CD14-positive monocyte (primary cell): ENCODE measurements at regions not wholly inside any gene's neighbourhood (a gene's known extent, or its start where the extent isn't known, plus 50 kb on each side); places are given as distances from the start of the nearest gene placed in this dataset.
"Not testable (repeated sequence)": the region's sequence is repeated elsewhere in the genome, so short reads cannot be mapped to it uniquely, and the experiment has no call there.

Experiments
- DNase-seq, 3 donors: peaks; one replicate each; pipeline ENCODE4 v3.0.0-alpha.2; 2011 to 2022
- H2AFZ ChIP-seq: 2 replicates; pipeline ENCODE4 v1.6.0; 2012; ENCODE audit warnings: mild to moderate bottlenecking, low read depth, low read length, inconsistent platforms; ENCODE audit not compliant: insufficient read depth, poor library complexity, severe bottlenecking
- H3K27ac ChIP-seq, 2 donors: 1 replicate in 1 of 2; 2 replicates in 1 of 2; pipeline ENCODE4 v1.5.1; 2012 to 2013; ENCODE audit warnings: low read length in 2 of 2, control low read depth in 1 of 2, inconsistent platforms in 1 of 2, low read depth in 1 of 2, mild to moderate bottlenecking in 1 of 2
- H3K27me3 ChIP-seq, 2 donors: one replicate each; pipeline versions ENCODE4 v1.6.0 to v1.6.1; 2011 to 2013; ENCODE audit warnings: low read length in 2 of 2; ENCODE audit not compliant: control insufficient read depth in 2 of 2, insufficient read depth in 2 of 2
- H3K36me3 ChIP-seq, 2 donors: replicated peaks in 1 of 2; 1 replicate in 1 of 2; 2 replicates in 1 of 2; pipeline versions ENCODE4 v1.5.1 to v1.6.1; 2012 to 2013; ENCODE audit warnings: low read length in 2 of 2, control low read depth in 1 of 2, inconsistent platforms in 1 of 2, mild to moderate bottlenecking in 1 of 2; ENCODE audit not compliant: insufficient read depth in 2 of 2, control insufficient read depth in 1 of 2
- H3K4me1 ChIP-seq, 2 donors: 1 replicate in 1 of 2; 2 replicates in 1 of 2; pipeline versions ENCODE4 v1.5.1 to v1.6.1; 2012 to 2013; ENCODE audit warnings: low read length in 2 of 2, control low read depth in 1 of 2, inconsistent platforms in 1 of 2, mild to moderate bottlenecking in 1 of 2, moderate library complexity in 1 of 2; ENCODE audit not compliant: insufficient read depth in 2 of 2, control insufficient read depth in 1 of 2
- H3K4me2 ChIP-seq: replicated peaks from 2 replicates; pipeline ENCODE3; 2012; ENCODE audit warnings: low read length, moderate library complexity, mild to moderate bottlenecking; ENCODE audit not compliant: poor library complexity, severe bottlenecking; ENCODE audit errors: extremely low read depth
- H3K4me3 ChIP-seq, 3 experiments: fragments of 200-600 bp in 1 of 3; sonication (generic) in 1 of 3; replicated peaks in 1 of 3; 1 replicate in 2 of 3; 2 replicates in 1 of 3; pipeline ENCODE4 v1.5.1; 2011 to 2013; ENCODE audit warnings: low read length in 3 of 3, mild to moderate bottlenecking in 3 of 3, control low read depth in 2 of 3, low read depth in 2 of 3, inconsistent platforms in 1 of 3, moderate library complexity in 1 of 3
- H3K79me2 ChIP-seq: 2 replicates; pipeline ENCODE4 v1.6.0; 2012; ENCODE audit warnings: mild to moderate bottlenecking, control low read depth, inconsistent platforms, low read length, moderate library complexity; ENCODE audit not compliant: insufficient read depth
- H3K9ac ChIP-seq: 2 replicates; pipeline ENCODE4 v1.6.0; 2017; ENCODE audit warnings: low read length, mild to moderate bottlenecking; ENCODE audit not compliant: insufficient read depth, poor library complexity, severe bottlenecking
- H3K9me3 ChIP-seq, 2 donors: replicated peaks in 1 of 2; 1 replicate in 1 of 2; 2 replicates in 1 of 2; pipeline versions ENCODE4 v1.5.1 to v1.6.1; 2012 to 2013; ENCODE audit warnings: low read length in 2 of 2, control low read depth in 1 of 2; ENCODE audit not compliant: control insufficient read depth in 1 of 2, insufficient read depth in 1 of 2
- H4K20me1 ChIP-seq: 2 replicates; pipeline ENCODE4 v1.6.0; 2012; ENCODE audit warnings: mild to moderate bottlenecking, low read length, control low read depth, moderate library complexity; ENCODE audit not compliant: insufficient read depth
- H3K27ac Mint-ChIP-seq, 7 donors: one replicate each; pipeline ENCODE4 v1.8.0; 2020; ENCODE audit warnings: mild to moderate bottlenecking in 7 of 7, mixed read lengths in 7 of 7, moderate library complexity in 6 of 7, inconsistent platforms in 2 of 7
- H3K27me3 Mint-ChIP-seq, 3 donors: one replicate each; pipeline ENCODE4 v1.8.0; 2021 to 2022; ENCODE audit warnings: low read depth in 3 of 3, mild to moderate bottlenecking in 3 of 3, mixed read lengths in 3 of 3, moderate library complexity in 3 of 3, inconsistent platforms in 1 of 3
- H3K36me3 Mint-ChIP-seq, 2 donors: one replicate each; pipeline ENCODE4 v1.8.0; 2020; ENCODE audit warnings: mixed read lengths in 2 of 2, inconsistent platforms in 1 of 2, mild to moderate bottlenecking in 1 of 2
- H3K4me1 Mint-ChIP-seq: one replicate; pipeline ENCODE4 v1.8.0; 2020; ENCODE audit warnings: mild to moderate bottlenecking, mixed read lengths
- H3K4me3 Mint-ChIP-seq, 2 donors: one replicate each; pipeline ENCODE4 v1.8.0; 2020; ENCODE audit warnings: mild to moderate bottlenecking in 2 of 2, mixed read lengths in 2 of 2, moderate library complexity in 1 of 2
- H3K9me3 Mint-ChIP-seq, 7 donors: one replicate each; pipeline ENCODE4 v1.8.0; 2020 to 2022; ENCODE audit warnings: mixed read lengths in 7 of 7, mild to moderate bottlenecking in 6 of 7, moderate library complexity in 6 of 7, inconsistent platforms in 2 of 7
- CTCF ChIP-seq: fragments of 200-600 bp; IDR thresholded peaks from one replicate; pipeline ENCODE4 v1.8.0; 2022; ENCODE audit warnings: antibody characterized with exemption, mild to moderate bottlenecking
- WGBS: methylation state at CpG from one replicate; pipeline ENCODE4 v1.1.5; 2013; ENCODE audit warnings: missing lambda C conversion rate; ENCODE audit not compliant: insufficient coverage; 5-methylcytosine and 5-hydroxymethylcytosine counted together
- intact Hi-C, 2 donors: fragments of 100-400 bp; cut with micrococcal nuclease; formaldehyde crosslinking; loops; one replicate each; pipeline versions ENCODE4 v1.15.0 to v1.15.1; 2023

GRCh38 chr17:21500064-21500463 lies 123.9 kb downstream of the KCNJ12 start:
- Mint-ChIP-seq H3K27ac (no peak overlapping the region), H3K27me3 (peaks cover 0 to 5% (median 3%) of the 10 kb centered on the region in 3 donors), H3K9me3 (no peaks in the 10 kb centered on the region), H3K36me3 (no peaks in the 10 kb centered on the region), H3K4me3 (no peak overlapping the region), H3K4me1 (no peaks in the 10 kb centered on the region)
- no peaks in the 10 kb centered on the region for H3K27me3 ChIP-seq
- no peak overlapping the region for H3K4me2 ChIP-seq
- no peaks in the 10 kb centered on the region for H3K4me1 ChIP-seq
- no peak for TF ChIP-seq CTCF
- intact Hi-C loops = no loop called here
- H3K36me3 ChIP-seq = no peaks in the 10 kb centered on the region
- no peak overlapping the region for H3K27ac ChIP-seq
- no peaks in the 10 kb centered on the region for H4K20me1 ChIP-seq
- WGBS = 74% methylated on average over 4 of the region's 5 CpGs
- no peaks in the 10 kb centered on the region for H3K9me3 ChIP-seq
- H2AFZ ChIP-seq = no peak overlapping the region
- H3K79me2 ChIP-seq = no peaks in the 10 kb centered on the region
- no peak overlapping the region for H3K9ac ChIP-seq
- DNase-seq = no peak
- no peak overlapping the region for H3K4me3 ChIP-seq

- H3K4me3 Mint-ChIP-seq, H3K27ac Mint-ChIP-seq, H3K27me3 ChIP-seq, intact Hi-C loops, H3K9ac ChIP-seq, H3K9me3 Mint-ChIP-seq, H3K36me3 ChIP-seq, H4K20me1 ChIP-seq, H3K4me1 ChIP-seq, H3K27ac ChIP-seq, H3K9me3 ChIP-seq, DNase-seq, H3K4me2 ChIP-seq, H3K27me3 Mint-ChIP-seq, H3K4me3 ChIP-seq, H2AFZ ChIP-seq, H3K4me1 Mint-ChIP-seq, H3K79me2 ChIP-seq, H3K36me3 Mint-ChIP-seq: not testable (repeated sequence)
- WGBS = 87% methylated on average over 7 of the region's 15 CpGs
Observed at GRCh38 chr17:21501927-21502700, 126.0 kb downstream of the KCNJ12 start.
